Body of pancreas (tissue), 4 donors: ENCODE measurements at regions not wholly inside any gene's neighbourhood (a gene's known extent, or its start where the extent isn't known, plus 50 kb on each side); places are given as distances from the start of the nearest gene placed in this dataset.

Experiments
- CTCF ChIP-seq, 7 experiments: fragments of 450-650 bp in 4 of 7; fragments of 200-600 bp in 3 of 7; sonication (generic) in 3 of 7; IDR thresholded peaks; one replicate each; pipeline ENCODE4 v1.5.1; 2016 to 2019; ENCODE audit warnings: antibody characterized with exemption in 7 of 7
- POLR2A ChIP-seq, 3 donors: fragments of 450-650 bp; IDR thresholded peaks; one replicate each; pipeline ENCODE4 v1.6.1; 2016; ENCODE audit warnings: antibody characterized with exemption in 3 of 3, mild to moderate bottlenecking in 2 of 3

- TF ChIP-seq CTCF (IDR thresholded peaks at IDR 0.05) (no peak), POLR2A (IDR thresholded peaks at IDR 0.05) (no peak)
Measured at GRCh38 chr1:34380526-34381124, 203.9 kb downstream of the C1orf94 start.
